ENCODE measurements at regions not wholly inside any gene's neighbourhood (a gene's known extent, or its start where the extent isn't known, plus 50 kb on each side); places are given as distances from the start of the nearest gene placed in this dataset.

DNA sequence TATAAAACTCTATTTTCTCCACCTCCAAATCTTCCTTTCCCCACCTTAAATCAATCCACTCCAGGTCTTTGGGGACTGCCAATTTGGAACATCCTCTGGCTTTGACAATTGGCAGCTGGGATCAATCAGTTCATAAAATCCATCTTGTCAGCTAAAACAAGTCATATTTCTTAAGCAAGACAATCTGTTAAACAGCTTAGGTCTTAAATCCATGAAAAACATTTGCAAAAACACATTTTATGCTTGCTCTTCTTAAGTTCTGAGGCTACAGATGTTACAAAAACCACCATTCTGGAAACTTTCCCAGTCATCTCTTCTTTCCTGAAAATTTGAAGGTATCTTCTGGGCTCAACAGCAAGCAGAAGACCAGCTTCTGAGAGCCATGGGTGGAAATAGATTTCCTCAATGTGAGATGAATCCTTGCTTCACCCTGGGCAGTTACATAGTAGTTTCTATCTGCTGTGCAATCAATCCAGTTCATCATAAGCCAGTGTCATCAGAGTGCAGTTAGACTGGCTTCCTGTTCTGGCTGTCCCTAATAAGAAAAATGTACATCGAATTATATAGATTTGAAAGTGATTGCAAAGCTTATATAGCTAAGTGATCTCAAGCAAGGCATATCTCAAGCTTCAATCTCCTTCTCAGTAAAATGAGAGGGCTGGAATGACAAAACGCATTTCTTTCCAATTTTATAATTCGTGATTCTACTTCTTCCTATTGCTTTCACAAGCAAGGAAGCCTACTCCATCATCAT is 402.7 kb upstream of the INTU start:
- H3K4me1 ChIP-seq = no peaks in the 10 kb centered on the region
- no peak for DNase-seq
- WGBS, 2 donors = 78 to 87% methylated on average over 3 of the region's 3 CpGs
- no peak overlapping the region for H3K4me3 ChIP-seq
- no peak for TF ChIP-seq POLR2AphosphoS5 (IDR thresholded peaks at IDR 0.05)
- TF ChIP-seq CTCF (IDR thresholded peaks at IDR 0.05) = no peak
- TF ChIP-seq POLR2A (IDR thresholded peaks at IDR 0.05) = no peak
- H3K9me3 ChIP-seq = no peaks in the 10 kb centered on the region
- intact Hi-C loops (cut with DNase I) = no loop called here
- H3K27me3 ChIP-seq = no peaks in the 10 kb centered on the region
- no peak overlapping the region for H3K27ac ChIP-seq
- no peaks in the 10 kb centered on the region for H3K36me3 ChIP-seq

DNA sequence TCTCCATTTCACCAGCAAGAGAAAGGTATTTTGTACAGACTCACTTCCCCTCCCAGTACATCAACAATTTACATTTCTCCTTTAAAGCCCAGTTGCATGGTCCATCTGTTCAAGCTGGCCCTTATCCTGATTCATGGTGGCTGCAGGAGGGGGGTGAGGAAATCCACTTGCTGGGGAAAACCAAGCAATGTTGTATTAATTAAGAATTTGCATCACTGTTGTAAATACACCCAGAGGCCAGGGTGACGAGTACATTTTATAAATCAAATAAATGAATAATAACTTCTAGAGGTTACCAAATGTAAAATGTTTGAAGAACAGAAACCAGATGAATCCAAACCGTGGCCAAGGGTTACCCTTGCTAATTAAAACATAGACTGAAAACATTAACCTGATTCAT is 395.9 kb upstream of the INTU start:
- Histone ChIP-seq H3K4me3 (no peak overlapping the region), H3K4me1 (peaks cover 0 to 5% (median 0%) of the 10 kb centered on the region in 4 donors), H3K27me3 (no peaks in the 10 kb centered on the region), H3K9me3 (peaks cover 0 to 5% (median 0%) of the 10 kb centered on the region in 4 donors), H3K36me3 (no peaks in the 10 kb centered on the region), H3K27ac (no peak overlapping the region)
- TF ChIP-seq EP300 (IDR thresholded peaks at IDR 0.05) (no peak), POLR2A (IDR thresholded peaks at IDR 0.05) (no peak), CTCF (IDR thresholded peaks at IDR 0.05) (no peak), POLR2AphosphoS5 (IDR thresholded peaks at IDR 0.05) (no peak)
- intact Hi-C loops (cut with DNase I) = no loop called here
- DNase-seq = no peak
- 49 to 61% methylated on average over 2 of the region's 2 CpGs for WGBS, 2 donors

DNA sequence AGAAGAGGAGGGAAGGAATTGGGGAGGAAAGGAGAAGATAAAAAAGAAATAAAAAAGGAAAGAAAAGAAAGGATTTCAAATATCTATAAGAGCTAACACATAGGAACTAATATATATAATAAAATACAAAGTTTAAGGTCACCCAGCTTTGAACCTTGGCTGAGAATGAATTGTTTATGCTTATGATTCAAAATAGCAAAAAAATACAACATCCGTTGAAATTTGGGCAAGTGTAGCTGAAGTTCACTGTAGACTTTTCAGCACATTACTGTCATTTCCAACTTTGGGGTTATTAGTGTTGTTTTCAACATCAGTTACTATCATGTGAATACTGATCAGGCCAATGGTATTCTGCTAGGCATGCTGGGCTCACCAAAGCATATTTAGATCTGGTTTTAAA is 395.2 kb upstream of the INTU start:
- TF ChIP-seq EP300 (IDR thresholded peaks at IDR 0.05) (no peak), POLR2AphosphoS5 (IDR thresholded peaks at IDR 0.05) (no peak), CTCF (IDR thresholded peaks at IDR 0.05) (no peak), POLR2A (IDR thresholded peaks at IDR 0.05) (no peak)
- no peaks in the 10 kb centered on the region for H3K36me3 ChIP-seq
- H3K4me3 ChIP-seq = no peak overlapping the region
- peaks cover 0 to 5% (median 0%) of the 10 kb centered on the region in 4 donors for H3K9me3 ChIP-seq
- H3K4me1 ChIP-seq = peaks cover 0 to 5% (median 0%) of the 10 kb centered on the region in 4 donors
- WGBS, 2 donors = 79 to 82% methylated on average over 1 of the region's 1 CpG
- H3K27ac ChIP-seq = no peak overlapping the region
- DNase-seq = no peak
- intact Hi-C loops (cut with DNase I) = no loop called here
- no peaks in the 10 kb centered on the region for H3K27me3 ChIP-seq

- Histone ChIP-seq H3K36me3 (no peaks in the 10 kb centered on the region), H3K27me3 (no peaks in the 10 kb centered on the region), H3K9me3 (peaks cover 0 to 5% (median 0%) of the 10 kb centered on the region in 4 donors), H3K27ac (no peak overlapping the region), H3K4me1 (peaks cover 0 to 5% (median 0%) of the 10 kb centered on the region in 4 donors), H3K4me3 (no peak overlapping the region)
- no peak for DNase-seq
- no peak for TF ChIP-seq CTCF (IDR thresholded peaks at IDR 0.05)
- no peak for TF ChIP-seq EP300 (IDR thresholded peaks at IDR 0.05)
- TF ChIP-seq POLR2AphosphoS5 (IDR thresholded peaks at IDR 0.05) = no peak
- no peak for TF ChIP-seq POLR2A (IDR thresholded peaks at IDR 0.05)
- WGBS, 2 donors = 80 to 81% methylated on average over 5 of the region's 5 CpGs
- intact Hi-C loops (cut with DNase I) = no loop called here
These were observed 393.7 kb upstream of the INTU start for GRCh38 chr4:127238956-127239475.
